ENCODE measurements at regions not wholly inside any gene's neighbourhood (a gene's known extent, or its start where the extent isn't known, plus 50 kb on each side); places are given as distances from the start of the nearest gene placed in this dataset.

DNA sequence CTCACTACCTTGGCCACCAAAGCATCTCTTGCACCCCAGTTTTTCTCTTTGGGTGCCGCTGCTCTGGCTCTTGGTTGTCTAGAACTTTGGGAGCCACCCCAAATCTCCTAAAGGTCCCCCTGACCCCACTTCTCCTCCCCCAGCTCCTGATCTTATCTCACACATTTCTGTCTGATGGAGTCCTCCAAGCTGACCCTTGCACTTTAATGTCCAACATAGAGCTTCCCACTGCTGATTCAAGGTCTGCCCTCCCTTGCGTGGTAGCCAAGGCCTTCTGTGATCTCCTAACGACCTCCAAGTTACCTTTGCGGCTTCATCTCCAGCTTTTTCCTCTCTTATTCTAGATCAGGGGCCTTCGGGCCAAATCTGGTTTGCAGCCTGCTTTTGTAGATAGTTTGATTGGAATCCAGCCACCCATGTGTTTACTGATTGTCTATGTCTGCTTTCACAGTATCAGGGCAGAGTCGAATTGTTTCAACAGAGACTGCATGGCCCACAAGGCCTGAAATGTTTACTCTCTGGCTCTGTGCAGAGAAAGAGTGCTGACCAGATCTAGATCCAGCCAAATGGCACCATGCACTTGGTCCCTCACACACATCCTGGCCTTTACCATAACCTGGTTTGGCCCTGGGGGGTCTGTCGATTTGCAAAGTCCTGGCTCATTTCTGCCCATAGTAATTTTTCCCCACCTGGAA is 168.6 kb downstream of the HAPSTR1 start:
- H3K4me3 ChIP-seq (ENCODE audit: low read depth, low read length, poor library complexity, severe bottlenecking), result no peak overlapping the region
- no peaks in the 10 kb centered on the region for H3K4me1 ChIP-seq (ENCODE audit: insufficient read depth, low read length, severe bottlenecking)
- H3K9me2 ChIP-seq (ENCODE audit: low read depth, low read length), result no peaks in the 10 kb centered on the region
- no peak overlapping the region for H3K4me2 ChIP-seq (ENCODE audit: low read length)
- H3F3A ChIP-seq (ENCODE audit: insufficient read depth, low read length), result no peaks in the 10 kb centered on the region
- H2AFZ ChIP-seq (ENCODE audit: low read length), result no peak overlapping the region
- no peaks in the 10 kb centered on the region for H4K20me1 ChIP-seq (ENCODE audit: insufficient read depth, low read length)
- no peaks in the 10 kb centered on the region for H3K79me2 ChIP-seq (ENCODE audit: insufficient read depth, low read length)
- H3K27me3 ChIP-seq (ENCODE audit: insufficient read depth, low read length), result no peaks in the 10 kb centered on the region
- TF ChIP-seq EZH2 (IDR thresholded peaks at IDR 0.05; ENCODE audit: borderline replicate concordance, low read length), result no peak
- H3K36me3 ChIP-seq (ENCODE audit: insufficient read depth, low read length), result no peaks in the 10 kb centered on the region
- no peak overlapping the region for H3K9ac ChIP-seq (ENCODE audit: low read length)
- H3K27ac ChIP-seq (ENCODE audit: low read depth, low read length, poor library complexity, severe bottlenecking), result no peak overlapping the region
- no peaks in the 10 kb centered on the region for H3K9me3 ChIP-seq (ENCODE audit: low read length)

- Histone ChIP-seq H3K36me3 (ENCODE audit: insufficient read depth, low read length) (no peaks in the 10 kb centered on the region), H3K27ac (ENCODE audit: low read depth, low read length, poor library complexity, severe bottlenecking) (no peak overlapping the region), H3K9me3 (ENCODE audit: low read length) (no peaks in the 10 kb centered on the region), H3K79me2 (ENCODE audit: insufficient read depth, low read length) (no peaks in the 10 kb centered on the region), H3K9me2 (ENCODE audit: low read depth, low read length) (no peaks in the 10 kb centered on the region), H3K4me1 (ENCODE audit: insufficient read depth, low read length, severe bottlenecking) (no peaks in the 10 kb centered on the region), H3K4me2 (ENCODE audit: low read length) (no peak overlapping the region), H2AFZ (ENCODE audit: low read length) (no peak overlapping the region), H3K9ac (ENCODE audit: low read length) (no peak overlapping the region), H3F3A (ENCODE audit: insufficient read depth, low read length) (no peaks in the 10 kb centered on the region), H3K4me3 (ENCODE audit: low read depth, low read length, poor library complexity, severe bottlenecking) (no peak overlapping the region), H4K20me1 (ENCODE audit: insufficient read depth, low read length) (no peaks in the 10 kb centered on the region), H3K27me3 (ENCODE audit: insufficient read depth, low read length) (no peaks in the 10 kb centered on the region)
- no peak for TF ChIP-seq EZH2 (IDR thresholded peaks at IDR 0.05; ENCODE audit: borderline replicate concordance, low read length)
- TF ChIP-seq, protein P1, sequence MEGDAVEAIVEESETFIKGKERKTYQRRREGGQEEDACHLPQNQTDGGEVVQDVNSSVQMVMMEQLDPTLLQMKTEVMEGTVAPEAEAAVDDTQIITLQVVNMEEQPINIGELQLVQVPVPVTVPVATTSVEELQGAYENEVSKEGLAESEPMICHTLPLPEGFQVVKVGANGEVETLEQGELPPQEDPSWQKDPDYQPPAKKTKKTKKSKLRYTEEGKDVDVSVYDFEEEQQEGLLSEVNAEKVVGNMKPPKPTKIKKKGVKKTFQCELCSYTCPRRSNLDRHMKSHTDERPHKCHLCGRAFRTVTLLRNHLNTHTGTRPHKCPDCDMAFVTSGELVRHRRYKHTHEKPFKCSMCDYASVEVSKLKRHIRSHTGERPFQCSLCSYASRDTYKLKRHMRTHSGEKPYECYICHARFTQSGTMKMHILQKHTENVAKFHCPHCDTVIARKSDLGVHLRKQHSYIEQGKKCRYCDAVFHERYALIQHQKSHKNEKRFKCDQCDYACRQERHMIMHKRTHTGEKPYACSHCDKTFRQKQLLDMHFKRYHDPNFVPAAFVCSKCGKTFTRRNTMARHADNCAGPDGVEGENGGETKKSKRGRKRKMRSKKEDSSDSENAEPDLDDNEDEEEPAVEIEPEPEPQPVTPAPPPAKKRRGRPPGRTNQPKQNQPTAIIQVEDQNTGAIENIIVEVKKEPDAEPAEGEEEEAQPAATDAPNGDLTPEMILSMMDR (IDR thresholded peaks at IDR 0.05; ENCODE audit: low read length), result no peak
Observed at GRCh38 chr16:9260666-9261065, 169.2 kb downstream of the HAPSTR1 start.

DNA sequence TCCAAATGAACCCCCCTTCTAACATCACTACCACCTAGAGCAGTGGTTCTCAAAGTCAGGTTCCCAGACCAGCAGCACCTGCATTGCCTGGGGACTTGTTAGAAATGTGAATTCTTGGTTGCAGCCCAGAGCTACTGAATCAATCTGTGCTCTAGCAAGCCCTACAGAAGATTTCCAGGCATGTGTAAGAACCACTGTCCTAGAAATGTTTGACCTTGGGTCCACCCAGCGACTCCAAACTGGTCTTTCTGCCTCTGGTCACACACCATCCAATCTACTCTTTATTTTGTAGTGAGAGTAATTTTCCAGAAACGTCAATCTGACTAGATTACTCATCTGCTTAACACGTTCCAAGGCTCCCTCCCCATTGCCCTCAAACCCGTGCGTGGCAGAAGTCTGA is 169.9 kb downstream of the HAPSTR1 start:
- no peak overlapping the region for H2AFZ ChIP-seq (ENCODE audit: low read length)
- no peaks in the 10 kb centered on the region for H3K9me3 ChIP-seq (ENCODE audit: low read length)
- H3K9ac ChIP-seq (ENCODE audit: low read length), result no peak overlapping the region
- H3K4me3 ChIP-seq (ENCODE audit: low read depth, low read length, poor library complexity, severe bottlenecking), result no peak overlapping the region
- no peaks in the 10 kb centered on the region for H3K9me2 ChIP-seq (ENCODE audit: low read depth, low read length)
- no peak overlapping the region for H3K4me2 ChIP-seq (ENCODE audit: low read length)
- no peak for TF ChIP-seq EZH2 (IDR thresholded peaks at IDR 0.05; ENCODE audit: borderline replicate concordance, low read length)
- TF ChIP-seq, protein P1 (IDR thresholded peaks at IDR 0.05; ENCODE audit: low read length), result no peak
- H3K27ac ChIP-seq (ENCODE audit: low read depth, low read length, poor library complexity, severe bottlenecking), result no peak overlapping the region
- H3K79me2 ChIP-seq (ENCODE audit: insufficient read depth, low read length), result no peaks in the 10 kb centered on the region
- H3K27me3 ChIP-seq (ENCODE audit: insufficient read depth, low read length), result no peaks in the 10 kb centered on the region
- no peaks in the 10 kb centered on the region for H3K4me1 ChIP-seq (ENCODE audit: insufficient read depth, low read length, severe bottlenecking)
- no peaks in the 10 kb centered on the region for H4K20me1 ChIP-seq (ENCODE audit: insufficient read depth, low read length)
- H3K36me3 ChIP-seq (ENCODE audit: insufficient read depth, low read length), result no peaks in the 10 kb centered on the region
- H3F3A ChIP-seq (ENCODE audit: insufficient read depth, low read length), result no peaks in the 10 kb centered on the region

All from OCI-LY1 (cell line).